ENCODE measurements at regions not wholly inside any gene's neighbourhood (a gene's known extent, or its start where the extent isn't known, plus 50 kb on each side); places are given as distances from the start of the nearest gene placed in this dataset.

DNA sequence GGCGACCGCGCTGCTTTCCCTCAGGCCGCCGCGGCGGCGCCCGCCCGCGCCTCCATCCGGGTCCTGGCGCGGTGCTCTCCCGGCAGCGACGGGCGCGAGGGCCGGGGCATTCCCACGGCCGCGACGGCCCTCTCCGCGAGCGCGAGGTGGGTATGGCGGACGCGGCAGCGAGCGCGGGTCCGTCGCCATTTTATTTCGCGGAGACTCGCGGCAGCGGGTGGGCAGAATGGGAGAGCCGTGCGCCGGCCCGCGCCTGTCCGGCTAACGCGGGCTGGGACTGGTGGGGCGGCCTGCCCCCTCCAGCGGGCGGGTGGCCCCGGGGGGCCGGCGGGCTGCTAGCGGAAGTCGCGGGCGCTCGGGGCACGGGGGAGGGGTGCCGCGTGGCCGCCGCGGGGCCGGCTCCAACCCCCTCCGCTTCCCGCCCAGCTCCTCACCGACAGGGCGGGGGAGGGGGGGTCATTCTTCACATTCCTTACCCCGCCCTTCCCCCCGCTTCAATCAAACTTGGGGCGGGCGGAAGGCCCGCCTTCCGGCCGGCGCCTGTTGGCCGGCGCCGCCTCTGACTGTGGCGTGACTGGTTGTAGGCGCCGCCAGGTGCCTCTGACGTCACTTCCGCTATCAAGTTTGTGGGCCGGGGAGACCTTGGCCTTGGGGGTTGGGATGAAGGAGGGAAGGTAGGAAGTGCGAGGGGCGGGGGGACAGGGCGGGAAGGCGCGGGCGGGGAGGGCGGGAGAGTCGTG is 82.1 kb downstream of the PTPDC1 start:
- H3K4me3 ChIP-seq (ENCODE audit: low read depth, low read length) = peak overlapping the region; percentile 64
- in situ Hi-C loops (cut with HindIII; ENCODE audit: low sequenced_read_pairs) = no loop called here
- TF ChIP-seq CTCF (IDR thresholded peaks at IDR 0.05; ENCODE audit: low read depth, low read length) = no peak
- peak; percentile 100 for DNase-seq (ENCODE audit: low read depth, low spot score)

DNA sequence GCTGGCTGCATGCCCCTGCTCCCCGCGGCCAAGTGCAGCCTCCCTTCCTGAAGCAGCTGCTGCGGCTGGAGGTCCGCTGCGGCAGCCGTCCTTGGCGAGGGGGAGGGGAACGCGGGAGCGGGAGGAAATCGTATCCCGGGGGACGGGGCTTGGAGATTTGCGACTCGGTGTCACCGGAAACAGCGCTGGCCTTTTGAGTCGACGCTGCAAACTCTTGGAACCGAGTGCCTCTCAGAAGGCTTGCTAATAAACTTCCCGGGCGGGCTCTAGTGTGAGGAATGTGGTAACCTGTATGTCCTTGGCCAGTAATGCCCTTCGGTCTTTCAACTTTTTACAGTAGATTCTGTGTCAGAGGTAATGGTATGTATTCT is 82.7 kb downstream of the PTPDC1 start:
- DNase-seq (ENCODE audit: low read depth, low spot score) = no peak

GRCh38 chr9:94167376-94167890 is 83.2 kb downstream of the PTPDC1 start:
- no peak for TF ChIP-seq CTCF (IDR thresholded peaks at IDR 0.05; ENCODE audit: low read depth, low read length)
- DNase-seq (ENCODE audit: low read depth, low spot score) = no peak
- in situ Hi-C loops (cut with HindIII; ENCODE audit: low sequenced_read_pairs) = no loop called here
- H3K4me3 ChIP-seq (ENCODE audit: low read depth, low read length) = peak overlapping the region; percentile 64

More for the DNA sequence above, 82.7 kb downstream of the PTPDC1 start:
- in situ Hi-C loops (cut with HindIII; ENCODE audit: low sequenced_read_pairs) = no loop called here
- peak overlapping the region; percentile 64 for H3K4me3 ChIP-seq (ENCODE audit: low read depth, low read length)
- TF ChIP-seq CTCF (IDR thresholded peaks at IDR 0.05; ENCODE audit: low read depth, low read length) = no peak

- H3K4me3 ChIP-seq (ENCODE audit: low read depth, low read length) = peak overlapping the region; percentile 64
- in situ Hi-C loops (cut with HindIII; ENCODE audit: low sequenced_read_pairs) = no loop called here
- DNase-seq (ENCODE audit: low read depth, low spot score) = no peak
- no peak for TF ChIP-seq CTCF (IDR thresholded peaks at IDR 0.05; ENCODE audit: low read depth, low read length)
These were observed 84.1 kb downstream of the PTPDC1 start for GRCh38 chr9:94168203-94169000.

- H3K4me3 ChIP-seq (ENCODE audit: low read depth, low read length) = peak overlapping the region; percentile 64
- in situ Hi-C loops (cut with HindIII; ENCODE audit: low sequenced_read_pairs) = no loop called here
- no peak for DNase-seq (ENCODE audit: low read depth, low spot score)
- no peak for TF ChIP-seq CTCF (IDR thresholded peaks at IDR 0.05; ENCODE audit: low read depth, low read length)
These were observed 85.7 kb downstream of the PTPDC1 start for GRCh38 chr9:94169968-94170367.

DNA sequence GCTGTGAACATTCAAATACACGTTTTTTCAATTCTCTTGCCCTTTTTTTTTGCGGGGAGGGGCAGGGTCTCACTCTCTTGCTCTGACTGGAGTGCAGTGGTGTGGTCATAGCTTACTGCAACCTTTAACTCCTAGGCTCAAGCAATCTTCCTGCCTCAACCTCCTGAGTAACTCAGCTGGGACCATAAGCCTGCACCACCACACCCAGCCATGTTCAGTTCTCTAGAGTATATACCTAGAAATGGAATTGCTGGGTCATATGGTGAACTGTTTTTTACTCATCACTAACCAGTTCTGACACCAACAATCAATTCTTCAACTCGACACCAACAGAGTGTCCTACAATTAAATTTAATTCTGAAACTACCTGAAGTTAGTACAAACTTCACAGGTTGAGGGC is 85.5 kb upstream of the ZNF169 start:
- in situ Hi-C loops (cut with HindIII; ENCODE audit: low sequenced_read_pairs) = no loop called here
- no peak for TF ChIP-seq CTCF (IDR thresholded peaks at IDR 0.05; ENCODE audit: low read depth, low read length)
- no peak for DNase-seq (ENCODE audit: low read depth, low spot score)
- no peak overlapping the region for H3K4me3 ChIP-seq (ENCODE audit: low read depth, low read length)

Measured in astrocyte of the spinal cord (primary cell).